HG03097 (cell line): ENCODE measurements at regions not wholly inside any gene's neighbourhood (a gene's known extent, or its start where the extent isn't known, plus 50 kb on each side); places are given as distances from the start of the nearest gene placed in this dataset.

Experiments used
- ATAC-seq: cut with Tn5 transposase; IDR thresholded peaks from one replicate; pipeline ENCODE4 v1.9.1; 2021; ENCODE audit not compliant: unreplicated experiment, low FRiP score

GRCh38 chr16:85474621-85475217 lies 138.4 kb upstream of the GSE1 start:
- ATAC-seq = no peak

- no peak for ATAC-seq
Observed at GRCh38 chr16:85475233-85475632, 137.9 kb upstream of the GSE1 start.

GRCh38 chr16:85475691-85476300 lies 137.3 kb upstream of the GSE1 start:
- ATAC-seq = no peak

GRCh38 chr16:85476389-85476788 lies 136.7 kb upstream of the GSE1 start:
- no peak for ATAC-seq

- no peak for ATAC-seq
Observed at GRCh38 chr16:85477801-85478363, 135.2 kb upstream of the GSE1 start.

GRCh38 chr16:85479972-85480726 lies 133.0 kb upstream of the GSE1 start:
- ATAC-seq = no peak

GRCh38 chr16:85480727-85481101 lies 132.4 kb upstream of the GSE1 start:
- no peak for ATAC-seq

GRCh38 chr16:85481206-85481605 lies 131.9 kb upstream of the GSE1 start:
- no peak for ATAC-seq

GRCh38 chr16:85481738-85482137 lies 131.4 kb upstream of the GSE1 start:
- ATAC-seq = no peak

- ATAC-seq = no peak
Observed at GRCh38 chr16:85483424-85483823, 129.7 kb upstream of the GSE1 start.

GRCh38 chr16:85484347-85485300 lies 128.5 kb upstream of the GSE1 start:
- no peak for ATAC-seq

- no peak for ATAC-seq
Observed at GRCh38 chr16:85485379-85485778, 127.7 kb upstream of the GSE1 start.

- ATAC-seq = no peak
Observed at GRCh38 chr16:85486256-85486915, 126.7 kb upstream of the GSE1 start.

GRCh38 chr16:85488414-85488813 lies 124.7 kb upstream of the GSE1 start:
- ATAC-seq = no peak

GRCh38 chr16:85490407-85491057 lies 122.6 kb upstream of the GSE1 start:
- no peak for ATAC-seq

- no peak for ATAC-seq
Observed at GRCh38 chr16:85491058-85491771, 121.9 kb upstream of the GSE1 start.

- ATAC-seq = no peak
Observed at GRCh38 chr16:85491798-85492294, 121.3 kb upstream of the GSE1 start.

- ATAC-seq = no peak
Observed at GRCh38 chr16:85492295-85492864, 120.7 kb upstream of the GSE1 start.
